HUES6 (cell line): ENCODE measurements at regions not wholly inside any gene's neighbourhood (a gene's known extent, or its start where the extent isn't known, plus 50 kb on each side); places are given as distances from the start of the nearest gene placed in this dataset.

Source experiments
- H3K27ac ChIP-seq: 2 replicates; pipeline ENCODE4 v1.7.0; 2013; ENCODE audit warnings: low read depth, mild to moderate bottlenecking, low read length, inconsistent platforms
- H3K27me3 ChIP-seq: 2 replicates; pipeline ENCODE4 v1.6.1; 2013; ENCODE audit warnings: low read length; ENCODE audit not compliant: control insufficient read depth, insufficient read depth
- H3K36me3 ChIP-seq: 2 replicates; pipeline ENCODE4 v1.6.1; 2013; ENCODE audit warnings: low read length; ENCODE audit not compliant: control insufficient read depth, insufficient read depth
- H3K4me1 ChIP-seq: 2 replicates; pipeline ENCODE4 v1.6.1; 2013; ENCODE audit warnings: low read length; ENCODE audit not compliant: control insufficient read depth, insufficient read depth
- H3K4me3 ChIP-seq: 2 replicates; pipeline ENCODE4 v1.5.1; 2013; ENCODE audit warnings: low read depth, low read length
- H3K9ac ChIP-seq: one replicate; pipeline ENCODE4 v1.6.1; 2013; ENCODE audit warnings: mild to moderate bottlenecking, low read length
- H3K9me3 ChIP-seq: 2 replicates; pipeline ENCODE4 v1.6.1; 2013; ENCODE audit warnings: low read depth, low read length; ENCODE audit not compliant: control insufficient read depth, insufficient read depth

GRCh38 chr7:155191901-155192478, 105.7 kb upstream of the INSIG1 start:
- Histone ChIP-seq H3K4me3 (no peak overlapping the region), H3K9me3 (peaks cover 11% of the 10 kb centered on the region), H3K36me3 (no peaks in the 10 kb centered on the region), H3K27ac (no peak overlapping the region), H3K27me3 (peaks cover 25% of the 10 kb centered on the region; the same call in 1 of the 2 replicates), H3K9ac (no peak overlapping the region), H3K4me1 (no peaks in the 10 kb centered on the region)

GRCh38 chr7:155192961-155193640, 104.6 kb upstream of the INSIG1 start:
- no peaks in the 10 kb centered on the region for H3K36me3 ChIP-seq
- no peak overlapping the region for H3K4me3 ChIP-seq
- H3K27ac ChIP-seq = no peak overlapping the region
- H3K27me3 ChIP-seq = peaks cover 25% of the 10 kb centered on the region; the same call in 1 of the 2 replicates
- H3K9ac ChIP-seq = no peak overlapping the region
- peaks cover 6% of the 10 kb centered on the region; the same call in 1 of the 2 replicates for H3K9me3 ChIP-seq
- no peaks in the 10 kb centered on the region for H3K4me1 ChIP-seq

- Histone ChIP-seq H3K36me3 (no peaks in the 10 kb centered on the region), H3K9ac (no peak overlapping the region), H3K9me3 (peaks cover 6% of the 10 kb centered on the region; the same call in 1 of the 2 replicates), H3K4me3 (no peak overlapping the region), H3K4me1 (no peaks in the 10 kb centered on the region), H3K27me3 (peaks cover 25% of the 10 kb centered on the region; the same call in 1 of the 2 replicates), H3K27ac (no peak overlapping the region)
Measured at GRCh38 chr7:155193716-155194115, 104.0 kb upstream of the INSIG1 start.

GRCh38 chr7:155194382-155195140, 103.1 kb upstream of the INSIG1 start:
- no peaks in the 10 kb centered on the region for H3K4me1 ChIP-seq
- H3K36me3 ChIP-seq = no peaks in the 10 kb centered on the region
- peaks cover 25% of the 10 kb centered on the region; the same call in 1 of the 2 replicates for H3K27me3 ChIP-seq
- H3K9ac ChIP-seq = no peak overlapping the region
- H3K9me3 ChIP-seq = peaks cover 6% of the 10 kb centered on the region; the same call in 1 of the 2 replicates
- H3K4me3 ChIP-seq = no peak overlapping the region
- H3K27ac ChIP-seq = no peak overlapping the region

- Histone ChIP-seq H3K4me1 (no peaks in the 10 kb centered on the region), H3K4me3 (no peak overlapping the region), H3K36me3 (no peaks in the 10 kb centered on the region), H3K27me3 (peaks cover 16% of the 10 kb centered on the region; the same call in 1 of the 2 replicates), H3K9ac (no peak overlapping the region), H3K9me3 (peaks cover 6% of the 10 kb centered on the region; the same call in 1 of the 2 replicates), H3K27ac (no peak overlapping the region)
Measured at GRCh38 chr7:155195939-155196523, 101.6 kb upstream of the INSIG1 start.

GRCh38 chr7:155198196-155198892, 99.3 kb upstream of the INSIG1 start:
- peaks cover 5% of the 10 kb centered on the region; the same call in 1 of the 2 replicates for H3K9me3 ChIP-seq
- H3K27me3 ChIP-seq = peaks cover 2% of the 10 kb centered on the region; the same call in 1 of the 2 replicates
- H3K27ac ChIP-seq = no peak overlapping the region
- H3K4me1 ChIP-seq = no peaks in the 10 kb centered on the region
- H3K36me3 ChIP-seq = no peaks in the 10 kb centered on the region
- no peak overlapping the region for H3K9ac ChIP-seq
- no peak overlapping the region for H3K4me3 ChIP-seq

- Histone ChIP-seq H3K36me3 (no peaks in the 10 kb centered on the region), H3K9ac (no peak overlapping the region), H3K4me3 (no peak overlapping the region), H3K27me3 (no peaks in the 10 kb centered on the region), H3K4me1 (no peaks in the 10 kb centered on the region), H3K27ac (no peak overlapping the region), H3K9me3 (peaks cover 5% of the 10 kb centered on the region; the same call in 1 of the 2 replicates)
Measured at GRCh38 chr7:155198901-155199845, 98.5 kb upstream of the INSIG1 start.

GRCh38 chr7:155201325-155202087, 96.2 kb upstream of the INSIG1 start:
- Histone ChIP-seq H3K4me1 (peaks cover 5% of the 10 kb centered on the region; the same call in 1 of the 2 replicates), H3K36me3 (no peaks in the 10 kb centered on the region), H3K27ac (no peak overlapping the region), H3K9me3 (peaks cover 5% of the 10 kb centered on the region; the same call in 1 of the 2 replicates), H3K4me3 (no peak overlapping the region), H3K9ac (no peak overlapping the region), H3K27me3 (no peaks in the 10 kb centered on the region)

GRCh38 chr7:155202106-155202871, 95.4 kb upstream of the INSIG1 start:
- Histone ChIP-seq H3K27ac (no peak overlapping the region), H3K9me3 (peaks cover 3% of the 10 kb centered on the region; the same call in 1 of the 2 replicates), H3K4me1 (peaks cover 5% of the 10 kb centered on the region; the same call in 1 of the 2 replicates), H3K36me3 (no peaks in the 10 kb centered on the region), H3K27me3 (no peaks in the 10 kb centered on the region), H3K9ac (no peak overlapping the region), H3K4me3 (no peak overlapping the region)
